PC-3 (cell line): ENCODE measurements at regions not wholly inside any gene's neighbourhood (a gene's known extent, or its start where the extent isn't known, plus 50 kb on each side); places are given as distances from the start of the nearest gene placed in this dataset.

Source experiments
- ATAC-seq: fragments of 200-7000 bp; cut with Tn5 transposase; 2 replicates; pipeline ENCODE4 v1.9.1; 2020; ENCODE audit warnings: mild to moderate bottlenecking, moderate library complexity
- BruUV-seq: library from RNA; stranded (reverse); fragments of 400-500 nt; replicated peaks from 2 replicates; lab custom pipeline; 2021; lab: Mats Ljungman, UMichigan
- CTCF ChIA-PET: fragments of 300-600 bp; sonication (Branson Sonifier 250); formaldehyde crosslinking; loops from one replicate; lab custom pipeline; 2022; ENCODE audit warnings: antibody characterized with exemption; lab: Charles Lee
- POLR2A ChIA-PET: fragments of 300-600 bp; sonication (Branson Sonifier 250); formaldehyde crosslinking; loops from one replicate; lab custom pipeline; 2022; ENCODE audit warnings: antibody characterized with exemption; ENCODE audit not compliant: unreplicated experiment; lab: Charles Lee
- DNase-seq: peaks from one replicate; pipeline ENCODE4 v3.0.0-alpha.2; 2015
- H2AFZ ChIP-seq: fragments of 300-600 bp; sonication (generic); 2 replicates; pipeline ENCODE4 v1.6.0; 2016; ENCODE audit warnings: antibody characterized with exemption, low read length
- H3F3A ChIP-seq: fragments of 300-600 bp; sonication (generic); one replicate; pipeline ENCODE4 v1.6.0; 2017; ENCODE audit warnings: antibody characterized with exemption, low read length, control low read depth, mild to moderate bottlenecking; ENCODE audit not compliant: unreplicated experiment
- H3K27ac ChIP-seq: fragments of 300-600 bp; sonication (generic); 2 replicates; pipeline ENCODE4 v1.5.1; 2016; ENCODE audit warnings: mild to moderate bottlenecking, low read length
- H3K27me3 ChIP-seq: fragments of 300-600 bp; sonication (generic); 2 replicates; pipeline ENCODE4 v1.6.1; 2016; ENCODE audit warnings: low read length, mixed read lengths
- H3K36me3 ChIP-seq: fragments of 300-600 bp; sonication (generic); 2 replicates; pipeline ENCODE4 v1.6.1; 2016; ENCODE audit warnings: low read depth, mixed run types, low read length, mixed read lengths
- H3K4me1 ChIP-seq: fragments of 300-600 bp; sonication (generic); 2 replicates; pipeline ENCODE4 v1.5.1; 2016; ENCODE audit warnings: low read length; ENCODE audit not compliant: insufficient read depth
- H3K4me2 ChIP-seq: fragments of 300-600 bp; sonication (generic); 2 replicates; pipeline ENCODE4 v1.6.0; 2016; ENCODE audit warnings: low read length
- H3K4me3 ChIP-seq: fragments of 300-600 bp; sonication (generic); 2 replicates; pipeline ENCODE4 v1.5.1; 2016; ENCODE audit warnings: mild to moderate bottlenecking, low read length, mixed read lengths
- H3K79me2 ChIP-seq: fragments of 300-600 bp; sonication (generic); 2 replicates; pipeline ENCODE4 v1.6.1; 2017; ENCODE audit warnings: low read length, mixed read lengths
- H3K9ac ChIP-seq: fragments of 300-600 bp; sonication (generic); 2 replicates; pipeline ENCODE4 v1.6.0; 2016; ENCODE audit warnings: mild to moderate bottlenecking, low read length
- H3K9me2 ChIP-seq: fragments of 300-600 bp; sonication (generic); replicated peaks from 2 replicates; pipeline ENCODE4 v1.6.1; 2016; ENCODE audit warnings: mixed run types, low read length, mixed read lengths
- H3K9me3 ChIP-seq: fragments of 300-600 bp; sonication (generic); 2 replicates; pipeline ENCODE4 v1.6.1; 2016; ENCODE audit warnings: low read length, mixed read lengths
- H4K20me1 ChIP-seq: fragments of 300-600 bp; sonication (generic); 2 replicates; pipeline ENCODE4 v1.6.1; 2016; ENCODE audit warnings: low read length, mixed read lengths
- EZH2 ChIP-seq: fragments of 300-600 bp; sonication (generic); IDR thresholded peaks from one replicate; pipeline ENCODE4 v1.6.1; 2017; ENCODE audit warnings: antibody characterized with exemption, mild to moderate bottlenecking, low read length; ENCODE audit not compliant: unreplicated experiment
- EZH2phosphoT487 ChIP-seq: fragments of 300-600 bp; sonication (generic); IDR thresholded peaks from 2 replicates; pipeline ENCODE4 v1.6.1; 2018; ENCODE audit warnings: mild to moderate bottlenecking, antibody characterized with exemption, low read length, borderline replicate concordance
- intact Hi-C: fragments of 100-400 bp; cut with micrococcal nuclease; formaldehyde crosslinking; loops from 2 replicates; pipeline ENCODE4 v1.9.0; 2023
- TF ChIP-seq, protein P1 (sequence below): fragments of 300-600 bp; sonication (generic); conservative IDR thresholded peaks from 2 replicates; pipeline ENCODE4 v1.5.1; 2017; ENCODE audit warnings: antibody characterized with exemption, low read depth, mild to moderate bottlenecking, low read length

DNA sequence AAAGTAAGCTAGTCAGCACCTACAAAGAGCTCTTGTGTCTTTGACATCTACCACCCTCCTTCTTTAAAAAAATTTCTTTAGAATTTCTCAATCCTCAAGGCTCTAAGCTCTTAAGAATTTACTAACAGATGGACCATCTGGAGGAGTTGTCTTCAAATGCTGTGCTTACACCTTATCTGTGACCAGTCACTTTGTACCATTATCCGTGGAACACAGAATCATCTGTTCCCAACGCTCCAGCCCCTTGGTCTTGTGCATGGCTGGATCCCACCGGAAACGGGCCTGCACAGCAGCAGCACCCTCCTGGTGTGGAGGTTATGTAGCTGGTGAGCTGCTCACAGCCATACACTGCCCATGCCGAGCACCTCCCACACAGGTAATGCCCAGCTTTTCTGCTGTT is 89.0 kb downstream of the TBX19 start:
- Histone ChIP-seq H3K36me3 (no peaks in the 10 kb centered on the region), H3K27ac (no peak overlapping the region), H3K4me1 (peaks cover 16% of the 10 kb centered on the region), H4K20me1 (no peaks in the 10 kb centered on the region), H3K79me2 (no peaks in the 10 kb centered on the region), H3K4me3 (no peak overlapping the region), H3K4me2 (no peak overlapping the region), H3K9me2 (no peaks in the 10 kb centered on the region), H2AFZ (no peak overlapping the region), H3K9ac (no peak overlapping the region), H3K9me3 (no peaks in the 10 kb centered on the region), H3F3A (no peaks in the 10 kb centered on the region), H3K27me3 (no peaks in the 10 kb centered on the region)
- intact Hi-C loops = loop anchor here (2.0 kb wide), 1 partner anchor 23 kb away; no protein-coding TSS in a partner anchor
- DNase-seq (no peak), ATAC-seq (no peak)
- BruUV-seq = no TSS peak
- TF ChIP-seq, protein P1, sequence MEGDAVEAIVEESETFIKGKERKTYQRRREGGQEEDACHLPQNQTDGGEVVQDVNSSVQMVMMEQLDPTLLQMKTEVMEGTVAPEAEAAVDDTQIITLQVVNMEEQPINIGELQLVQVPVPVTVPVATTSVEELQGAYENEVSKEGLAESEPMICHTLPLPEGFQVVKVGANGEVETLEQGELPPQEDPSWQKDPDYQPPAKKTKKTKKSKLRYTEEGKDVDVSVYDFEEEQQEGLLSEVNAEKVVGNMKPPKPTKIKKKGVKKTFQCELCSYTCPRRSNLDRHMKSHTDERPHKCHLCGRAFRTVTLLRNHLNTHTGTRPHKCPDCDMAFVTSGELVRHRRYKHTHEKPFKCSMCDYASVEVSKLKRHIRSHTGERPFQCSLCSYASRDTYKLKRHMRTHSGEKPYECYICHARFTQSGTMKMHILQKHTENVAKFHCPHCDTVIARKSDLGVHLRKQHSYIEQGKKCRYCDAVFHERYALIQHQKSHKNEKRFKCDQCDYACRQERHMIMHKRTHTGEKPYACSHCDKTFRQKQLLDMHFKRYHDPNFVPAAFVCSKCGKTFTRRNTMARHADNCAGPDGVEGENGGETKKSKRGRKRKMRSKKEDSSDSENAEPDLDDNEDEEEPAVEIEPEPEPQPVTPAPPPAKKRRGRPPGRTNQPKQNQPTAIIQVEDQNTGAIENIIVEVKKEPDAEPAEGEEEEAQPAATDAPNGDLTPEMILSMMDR = no peak
- TF ChIP-seq EZH2phosphoT487 (no peak), EZH2 (no peak)
- ChIA-PET POLR2A (no interaction called here), CTCF (interaction anchor here (2.1 kb wide), 1 partner anchor 26 kb away, joined by 22 read pairs; no protein-coding TSS in a partner anchor)

DNA sequence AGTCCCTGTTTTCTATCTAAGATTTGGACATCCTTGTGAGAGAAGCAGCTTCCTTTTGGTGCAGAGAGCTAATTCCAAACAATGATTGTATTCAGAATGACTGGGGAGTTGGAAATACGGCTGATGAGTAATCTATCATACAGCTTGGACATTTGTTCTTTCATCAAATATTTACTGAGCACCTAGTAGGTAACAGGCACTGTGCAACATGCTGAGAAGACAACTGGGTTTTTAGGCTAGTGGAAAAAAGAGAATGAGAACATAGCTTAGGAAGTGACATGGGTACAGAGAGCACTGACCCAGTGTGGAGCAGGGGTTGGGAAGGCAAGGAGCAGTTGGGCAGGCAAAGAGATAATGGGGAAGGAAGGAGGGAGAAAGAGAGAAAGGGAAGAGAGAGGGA is 87.5 kb downstream of the TBX19 start:
- DNase-seq (peak; percentile 87), ATAC-seq (peak; percentile 96)
- no peaks in the 10 kb centered on the region for H3K27me3 ChIP-seq
- H3K36me3 ChIP-seq = no peaks in the 10 kb centered on the region
- H2AFZ ChIP-seq = peak overlapping the region; percentile 44
- H3F3A ChIP-seq = no peaks in the 10 kb centered on the region
- H3K27ac ChIP-seq = peak overlapping the region; percentile 67
- TF ChIP-seq EZH2 (no peak), EZH2phosphoT487 (no peak)
- TF ChIP-seq, protein P1 = no peak
- intact Hi-C loops = loop anchor here (2.0 kb wide), 1 partner anchor 25 kb away; no protein-coding TSS in a partner anchor
- BruUV-seq = no TSS peak
- no peak overlapping the region for H3K4me3 ChIP-seq
- no peaks in the 10 kb centered on the region for H3K9me2 ChIP-seq
- H3K9me3 ChIP-seq = no peaks in the 10 kb centered on the region
- CTCF ChIA-PET = interaction anchor here (2.1 kb wide), 1 partner anchor 25 kb away, joined by 22 read pairs; no protein-coding TSS in a partner anchor
- H4K20me1 ChIP-seq = no peaks in the 10 kb centered on the region
- H3K9ac ChIP-seq = no peak overlapping the region
- H3K79me2 ChIP-seq = no peaks in the 10 kb centered on the region
- H3K4me1 ChIP-seq = peaks cover 16% of the 10 kb centered on the region
- peak overlapping the region; percentile 64 for H3K4me2 ChIP-seq
- POLR2A ChIA-PET = no interaction called here

DNA sequence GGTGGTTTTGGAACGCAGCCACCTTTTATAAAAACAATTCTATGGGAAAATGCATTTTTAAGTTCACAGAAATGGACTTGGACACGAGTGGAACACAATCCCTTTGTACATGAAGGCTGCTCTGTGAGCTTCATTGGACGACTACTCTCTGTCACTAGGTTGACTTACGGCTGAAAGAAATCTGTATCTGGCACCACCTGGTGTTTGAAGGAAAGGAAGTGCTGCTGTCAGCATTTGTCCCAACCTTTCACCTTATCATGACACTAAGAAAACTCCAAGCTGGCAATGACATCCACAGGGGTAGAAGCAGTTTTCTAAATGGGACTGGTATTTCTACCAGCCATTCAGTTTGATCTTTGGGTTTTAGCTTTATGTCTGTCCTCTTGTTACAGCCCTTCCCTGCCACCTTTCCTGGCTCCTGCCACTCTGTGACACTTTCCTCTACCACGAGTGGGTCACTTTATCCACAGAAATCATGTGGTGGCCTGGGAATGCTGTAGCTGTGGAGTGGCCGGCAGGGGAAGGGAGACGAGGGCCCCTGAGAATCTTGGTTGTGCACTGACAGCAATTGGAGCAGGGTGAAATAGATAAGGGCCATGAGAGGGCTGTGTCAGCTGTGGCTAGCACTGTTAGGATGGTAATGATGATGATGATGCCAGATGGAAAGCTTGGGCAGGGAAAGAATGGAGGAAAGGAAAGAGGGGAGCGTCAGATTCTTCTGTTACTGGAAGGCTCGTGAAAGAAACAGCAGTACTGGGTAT is 85.2 kb downstream of the TBX19 start:
- peaks cover 16% of the 10 kb centered on the region for H3K4me1 ChIP-seq
- H3K27me3 ChIP-seq = no peaks in the 10 kb centered on the region
- TF ChIP-seq EZH2 = no peak
- TF ChIP-seq, protein P1 = peak; percentile 49
- peak; percentile 28; the same call in 1 of the 2 replicates for ATAC-seq
- no peaks in the 10 kb centered on the region for H3K9me2 ChIP-seq
- H3K79me2 ChIP-seq = no peaks in the 10 kb centered on the region
- no TSS peak for BruUV-seq
- H4K20me1 ChIP-seq = no peaks in the 10 kb centered on the region
- peak; percentile 30 for DNase-seq
- H3K4me3 ChIP-seq = no peak overlapping the region
- H3F3A ChIP-seq = no peaks in the 10 kb centered on the region
- no peak overlapping the region for H2AFZ ChIP-seq
- no peaks in the 10 kb centered on the region for H3K36me3 ChIP-seq
- no peaks in the 10 kb centered on the region for H3K9me3 ChIP-seq
- no peak overlapping the region for H3K4me2 ChIP-seq
- ChIA-PET CTCF (interaction anchor here (0.5 to 1.2 kb wide), 2 partner anchors 23 to 650 kb away, joined by 7 to 16 read pairs; no protein-coding TSS in a partner anchor), POLR2A (no interaction called here)
- H3K9ac ChIP-seq = no peak overlapping the region
- H3K27ac ChIP-seq = no peak overlapping the region
- intact Hi-C loops = no loop called here
